Aorta (tissue), 5 donors: ENCODE measurements at regions not wholly inside any gene's neighbourhood (a gene's known extent, or its start where the extent isn't known, plus 50 kb on each side); places are given as distances from the start of the nearest gene placed in this dataset.

Source experiments
- ATAC-seq: fragments of 200-7000 bp; cut with Tn5 transposase; one replicate; pipeline ENCODE4 v1.9.1; 2022; ENCODE audit warnings: moderate library complexity; ENCODE audit not compliant: low FRiP score
- DNase-seq, 2 donors: peaks; one replicate each; pipeline ENCODE4 v3.0.0-alpha.2; 2020
- H3K27ac ChIP-seq, 2 donors: one replicate each; pipeline ENCODE4 v1.5.1; 2013; ENCODE audit warnings: low read length in 2 of 2, mild to moderate bottlenecking in 2 of 2, moderate library complexity in 2 of 2, control low read depth in 1 of 2, inconsistent platforms in 1 of 2, low read depth in 1 of 2
- H3K27me3 ChIP-seq, 2 donors: one replicate each; pipeline ENCODE4 v1.6.1; 2013; ENCODE audit warnings: control low read depth in 1 of 2, low read length in 1 of 2, mild to moderate bottlenecking in 1 of 2, moderate library complexity in 1 of 2; ENCODE audit not compliant: insufficient read depth in 2 of 2, control insufficient read depth in 1 of 2
- H3K36me3 ChIP-seq, 2 donors: one replicate each; pipeline ENCODE4 v1.6.1; 2013; ENCODE audit warnings: control low read depth in 1 of 2, low read length in 1 of 2, mild to moderate bottlenecking in 1 of 2; ENCODE audit not compliant: insufficient read depth in 2 of 2, control insufficient read depth in 1 of 2
- H3K4me1 ChIP-seq, 2 donors: one replicate each; pipeline ENCODE4 v1.6.1; 2013; ENCODE audit warnings: low read length in 2 of 2, control low read depth in 1 of 2, mild to moderate bottlenecking in 1 of 2, moderate library complexity in 1 of 2; ENCODE audit not compliant: insufficient read depth in 2 of 2, control insufficient read depth in 1 of 2
- H3K4me3 ChIP-seq, 2 donors: one replicate each; pipeline ENCODE4 v1.5.1; 2013; ENCODE audit warnings: low read length in 2 of 2, control low read depth in 1 of 2, mild to moderate bottlenecking in 1 of 2
- H3K9me3 ChIP-seq: one replicate; pipeline ENCODE4 v1.6.1; 2013; ENCODE audit warnings: mild to moderate bottlenecking, low read length; ENCODE audit not compliant: control insufficient read depth
- WGBS, 2 donors: extraction: QIAGEN DNeasy Blood & Tissue Kit; methylation state at CpG; one replicate each; pipeline ENCODE4 v1.1.7; 2013; 5-methylcytosine and 5-hydroxymethylcytosine counted together
- intact Hi-C, 2 donors: fragments of 100-400 bp; cut with DNase I; formaldehyde crosslinking; loops; one replicate each; pipeline versions ENCODE4 v1.14.2 to v1.15.0; 2022
- donor health status: healthy with polysubstance abuse.
- donor health status: Bipolar disorder and iron deficiency.
- donor health status: DM: no; HTN: no; CAD: no.
- donor health status: DM: no; HTN: no; CAD: no.
- donor health status: DM: yes; HTN: yes; CAD: no.

DNA sequence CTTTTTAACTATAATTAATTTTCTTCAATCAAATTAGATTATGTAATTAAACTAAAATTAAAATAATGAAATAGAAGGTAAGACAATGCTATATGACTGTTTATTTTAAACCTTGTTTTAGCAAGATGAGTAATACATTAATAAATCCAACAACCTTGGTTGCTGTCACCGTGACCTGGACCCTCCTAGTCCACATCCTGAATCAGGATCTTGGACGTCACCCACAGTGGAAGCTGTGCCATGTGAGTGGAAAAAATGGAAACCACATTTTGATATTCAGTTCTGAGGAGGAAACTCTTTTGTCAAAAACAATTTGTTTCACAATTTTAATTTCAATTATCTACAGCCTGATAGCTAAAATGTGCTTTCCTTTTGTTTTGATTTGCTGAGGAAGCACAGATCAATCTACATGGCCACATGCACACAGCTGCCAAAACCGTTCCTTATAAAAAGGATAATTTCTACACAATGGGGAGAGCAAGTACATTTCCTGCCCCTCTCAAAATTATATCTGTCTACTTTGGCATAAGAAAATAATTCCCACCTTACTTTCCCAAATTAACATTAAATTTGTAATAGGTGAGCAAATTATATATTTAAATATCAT lies 255.5 kb downstream of the RASSF9 start:
- ATAC-seq (no peak), DNase-seq (no peak)
- Histone ChIP-seq H3K4me3 (no peak overlapping the region), H3K36me3 (no peaks in the 10 kb centered on the region), H3K4me1 (no peaks in the 10 kb centered on the region), H3K27me3 (no peaks in the 10 kb centered on the region), H3K9me3 (no peaks in the 10 kb centered on the region), H3K27ac (no peak overlapping the region)
- intact Hi-C loops: no loop called here
- WGBS, 2 donors: 47 to 63% methylated on average over 3 of the region's 3 CpGs

DNA sequence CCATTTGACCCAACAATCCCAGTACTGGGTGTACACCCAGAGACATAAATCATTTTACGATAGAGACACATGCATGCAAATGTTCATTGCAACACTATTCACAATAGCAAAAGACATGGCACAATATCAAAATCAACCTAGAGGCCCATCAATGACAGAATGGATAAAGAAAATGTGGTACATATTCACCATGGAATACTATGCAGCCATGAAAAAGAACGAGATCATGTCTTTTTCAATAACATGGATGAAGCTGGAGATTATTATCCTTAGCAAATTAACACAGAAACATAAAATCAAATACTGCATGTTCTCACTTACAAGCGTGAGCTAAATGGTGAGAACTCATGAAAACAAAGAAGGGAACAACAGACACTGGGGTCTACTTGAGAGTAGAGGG lies 249.1 kb downstream of the RASSF9 start:
- no peaks in the 10 kb centered on the region for H3K27me3 ChIP-seq
- no peaks in the 10 kb centered on the region for H3K4me1 ChIP-seq
- ATAC-seq (no peak), DNase-seq (no peak)
- H3K27ac ChIP-seq: no peak overlapping the region
- 89 to 90% methylated on average over 3 of the region's 3 CpGs for WGBS, 2 donors
- H3K4me3 ChIP-seq: no peak overlapping the region
- intact Hi-C loops: no loop called here
- H3K36me3 ChIP-seq: no peaks in the 10 kb centered on the region
- no peaks in the 10 kb centered on the region for H3K9me3 ChIP-seq

DNA sequence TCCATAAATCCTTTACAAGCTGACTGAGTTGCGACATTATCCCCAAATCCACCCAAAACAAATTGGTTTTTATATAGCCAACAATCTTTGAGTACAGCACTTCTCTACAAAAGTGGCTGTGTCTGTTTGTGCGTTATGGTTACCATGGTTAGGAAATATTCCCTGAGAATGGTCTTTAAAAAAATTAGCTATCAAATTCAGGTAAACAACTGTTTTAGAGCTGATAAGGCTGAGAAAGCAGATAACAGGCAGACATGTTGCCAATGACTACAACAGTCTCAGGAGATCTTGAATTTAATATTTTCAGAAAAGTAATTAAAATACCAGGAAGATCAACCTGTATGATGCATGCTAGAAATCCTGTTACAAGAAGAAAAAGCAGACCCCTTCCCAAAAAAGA lies 248.0 kb downstream of the RASSF9 start:
- Histone ChIP-seq H3K36me3 (no peaks in the 10 kb centered on the region), H3K4me3 (no peak overlapping the region), H3K27ac (no peak overlapping the region), H3K4me1 (no peaks in the 10 kb centered on the region), H3K27me3 (no peaks in the 10 kb centered on the region), H3K9me3 (no peaks in the 10 kb centered on the region)
- intact Hi-C loops: no loop called here
- DNase-seq: no peak
- ATAC-seq: no peak
- WGBS, 2 donors: 74 to 84% methylated on average over 2 of the region's 2 CpGs

DNA sequence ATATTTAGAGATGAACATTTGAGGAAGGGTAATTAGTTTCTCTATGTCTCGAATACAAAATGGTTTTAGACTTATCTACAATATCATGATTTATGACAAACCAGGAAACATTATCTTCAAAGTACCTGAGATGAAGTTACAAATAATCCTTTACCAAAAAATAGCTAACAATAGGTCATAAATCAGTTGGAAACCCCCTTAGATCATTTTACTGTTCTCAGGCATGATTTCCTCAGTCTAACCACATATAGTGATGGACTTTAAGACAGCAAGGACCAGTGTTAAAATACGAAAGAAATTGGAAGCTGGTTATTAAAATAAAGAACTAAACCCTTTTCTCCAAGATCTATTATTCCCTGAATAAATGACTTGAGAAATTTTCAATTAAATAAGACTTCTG lies 235.4 kb downstream of the RASSF9 start:
- Histone ChIP-seq H3K4me1 (no peaks in the 10 kb centered on the region), H3K27me3 (no peaks in the 10 kb centered on the region), H3K36me3 (no peaks in the 10 kb centered on the region), H3K27ac (no peak overlapping the region), H3K9me3 (peaks cover 2% of the 10 kb centered on the region), H3K4me3 (no peak overlapping the region)
- no peak for ATAC-seq
- 72 to 74% methylated on average over 2 of the region's 2 CpGs for WGBS, 2 donors
- DNase-seq: no peak
- intact Hi-C loops: no loop called here

DNA sequence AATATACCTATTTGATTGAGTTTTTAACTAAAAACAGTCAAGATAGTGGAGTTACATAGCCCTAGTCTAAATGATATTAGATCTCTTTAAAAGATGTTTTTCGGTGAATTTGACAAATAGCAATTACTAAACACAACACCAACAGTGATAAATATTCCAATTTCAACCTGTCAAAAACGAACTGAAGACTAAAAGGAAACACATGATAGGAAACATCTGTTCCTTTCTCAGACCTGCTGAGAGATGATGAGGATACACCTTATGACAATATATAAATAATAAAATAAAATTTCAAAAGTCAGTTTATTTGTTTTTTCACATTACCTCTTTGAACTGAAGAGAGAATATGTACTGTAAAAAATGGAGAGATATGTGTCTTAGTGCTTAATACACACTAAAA lies 232.7 kb downstream of the RASSF9 start:
- Histone ChIP-seq H3K27me3 (no peaks in the 10 kb centered on the region), H3K9me3 (no peaks in the 10 kb centered on the region), H3K4me1 (no peaks in the 10 kb centered on the region), H3K36me3 (no peaks in the 10 kb centered on the region), H3K27ac (no peak overlapping the region), H3K4me3 (no peak overlapping the region)
- ATAC-seq (no peak), DNase-seq (no peak)
- 41 to 49% methylated on average over 2 of the region's 2 CpGs for WGBS, 2 donors
- intact Hi-C loops: no loop called here

DNA sequence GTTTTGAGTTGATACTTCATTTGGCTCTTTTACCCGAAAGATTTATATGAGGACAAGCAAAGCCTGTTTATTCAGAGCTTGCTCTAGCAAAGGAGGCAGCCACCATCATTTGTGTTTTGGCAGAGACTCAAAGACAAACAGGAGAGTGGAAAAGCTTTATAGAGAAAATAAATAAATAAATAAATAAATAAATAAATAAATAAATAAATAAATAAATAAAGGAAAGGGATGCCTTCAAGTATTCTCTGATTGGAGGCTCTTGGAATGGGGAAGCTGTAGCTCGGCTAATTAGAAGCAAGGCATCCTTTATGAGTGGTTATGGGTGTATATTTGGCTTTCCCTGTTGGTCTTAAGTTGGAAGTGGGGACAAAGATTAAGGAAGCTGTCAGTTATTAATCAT lies 229.8 kb downstream of the RASSF9 start:
- DNase-seq (no peak), ATAC-seq (no peak)
- Histone ChIP-seq H3K9me3 (no peaks in the 10 kb centered on the region), H3K4me3 (no peak overlapping the region), H3K27me3 (no peaks in the 10 kb centered on the region), H3K36me3 (no peaks in the 10 kb centered on the region), H3K4me1 (no peaks in the 10 kb centered on the region), H3K27ac (no peak overlapping the region)
- intact Hi-C loops: no loop called here
- WGBS, 2 donors: 79 to 81% methylated on average over 2 of the region's 2 CpGs

DNA sequence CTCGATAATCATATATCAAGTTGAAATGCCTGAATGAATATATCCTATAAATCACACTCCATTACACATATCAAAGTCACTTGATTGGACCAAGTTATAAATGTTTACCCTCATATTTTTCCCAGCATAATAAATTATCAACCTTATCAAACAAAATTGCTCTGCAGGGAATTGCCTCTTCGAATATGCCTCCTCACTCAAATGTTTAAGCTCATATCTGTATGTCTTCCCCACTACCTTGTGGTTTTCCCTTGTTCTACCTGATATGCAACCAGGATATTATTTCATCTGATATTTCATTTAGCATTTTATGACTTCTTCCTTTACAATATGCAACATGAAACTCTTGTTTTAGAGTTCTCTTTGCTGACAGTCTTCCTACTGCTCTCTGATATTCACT lies 226.4 kb downstream of the RASSF9 start:
- no peaks in the 10 kb centered on the region for H3K9me3 ChIP-seq
- DNase-seq (no peak), ATAC-seq (no peak)
- H3K4me1 ChIP-seq: no peaks in the 10 kb centered on the region
- no peaks in the 10 kb centered on the region for H3K36me3 ChIP-seq
- WGBS, 2 donors: 37 to 52% methylated on average over 2 of the region's 2 CpGs
- no peak overlapping the region for H3K4me3 ChIP-seq
- no peak overlapping the region for H3K27ac ChIP-seq
- intact Hi-C loops: no loop called here
- H3K27me3 ChIP-seq: no peaks in the 10 kb centered on the region

DNA sequence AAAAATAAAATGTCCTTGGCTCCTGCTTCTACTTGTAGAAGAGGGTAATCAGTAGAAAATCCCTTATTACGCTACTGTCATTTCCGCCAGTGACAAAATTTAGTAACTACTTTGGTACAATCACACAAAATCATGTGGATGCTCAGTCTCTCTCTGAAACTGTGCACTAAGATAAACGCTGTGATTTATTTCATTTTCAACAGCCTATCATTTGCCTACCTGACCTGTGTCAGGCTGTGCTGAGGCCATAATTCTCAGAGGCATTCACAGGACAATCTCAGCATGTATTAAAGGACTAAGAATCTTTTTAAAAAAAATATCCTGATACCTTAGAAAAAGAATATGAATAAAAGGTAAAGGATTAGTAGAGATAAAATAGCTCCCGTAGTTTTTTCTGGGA lies 226.0 kb downstream of the RASSF9 start:
- Histone ChIP-seq H3K27me3 (no peaks in the 10 kb centered on the region), H3K4me1 (no peaks in the 10 kb centered on the region), H3K27ac (no peak overlapping the region), H3K9me3 (no peaks in the 10 kb centered on the region), H3K36me3 (no peaks in the 10 kb centered on the region), H3K4me3 (no peak overlapping the region)
- intact Hi-C loops: no loop called here
- DNase-seq (no peak), ATAC-seq (no peak)
- 84 to 87% methylated on average over 4 of the region's 4 CpGs for WGBS, 2 donors

DNA sequence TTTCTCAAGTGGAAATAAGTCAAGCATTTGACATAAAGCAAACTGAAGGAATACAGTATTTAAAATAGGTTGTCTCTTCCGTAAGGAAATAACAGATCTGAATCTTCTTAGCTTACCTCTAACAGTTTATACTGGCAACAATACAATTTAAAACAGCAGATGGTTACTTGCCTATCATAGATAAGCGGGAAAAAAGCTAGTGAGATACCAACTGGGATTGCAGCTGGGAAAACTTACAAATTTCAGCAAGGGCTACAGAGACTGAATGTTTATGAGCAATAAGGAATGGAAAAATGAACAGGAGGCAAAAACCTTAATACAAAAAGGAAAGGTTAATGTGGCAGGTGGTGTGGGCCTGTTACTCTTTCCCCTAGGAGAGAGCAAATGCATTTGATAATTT lies 220.0 kb downstream of the RASSF9 start:
- no peak overlapping the region for H3K4me3 ChIP-seq
- H3K4me1 ChIP-seq: no peaks in the 10 kb centered on the region
- no peaks in the 10 kb centered on the region for H3K27me3 ChIP-seq
- 71 to 72% methylated on average over 2 of the region's 2 CpGs for WGBS, 2 donors
- H3K9me3 ChIP-seq: no peaks in the 10 kb centered on the region
- no peaks in the 10 kb centered on the region for H3K36me3 ChIP-seq
- intact Hi-C loops: no loop called here
- ATAC-seq (no peak), DNase-seq (no peak)
- H3K27ac ChIP-seq: no peak overlapping the region
